Non-pigmented ciliary epithelial cell (primary cell): ENCODE measurements at regions not wholly inside any gene's neighbourhood (a gene's known extent, or its start where the extent isn't known, plus 50 kb on each side); places are given as distances from the start of the nearest gene placed in this dataset.
A peak's percentile ranks its signal among the peaks of the same experiment; 100 is the strongest.
"Not testable (repeated sequence)": the region's sequence is repeated elsewhere in the genome, so short reads cannot be mapped to it uniquely, and the experiment has no call there.

Experiments used
- DNase-seq: peaks from one replicate; pipeline ENCODE4 v3.0.0-alpha.2; 2010; ENCODE audit warnings: low read depth

GRCh38 chr14:58730792-58731464 lies 93.2 kb downstream of the DACT1 start:
- DNase-seq, result no peak

DNA sequence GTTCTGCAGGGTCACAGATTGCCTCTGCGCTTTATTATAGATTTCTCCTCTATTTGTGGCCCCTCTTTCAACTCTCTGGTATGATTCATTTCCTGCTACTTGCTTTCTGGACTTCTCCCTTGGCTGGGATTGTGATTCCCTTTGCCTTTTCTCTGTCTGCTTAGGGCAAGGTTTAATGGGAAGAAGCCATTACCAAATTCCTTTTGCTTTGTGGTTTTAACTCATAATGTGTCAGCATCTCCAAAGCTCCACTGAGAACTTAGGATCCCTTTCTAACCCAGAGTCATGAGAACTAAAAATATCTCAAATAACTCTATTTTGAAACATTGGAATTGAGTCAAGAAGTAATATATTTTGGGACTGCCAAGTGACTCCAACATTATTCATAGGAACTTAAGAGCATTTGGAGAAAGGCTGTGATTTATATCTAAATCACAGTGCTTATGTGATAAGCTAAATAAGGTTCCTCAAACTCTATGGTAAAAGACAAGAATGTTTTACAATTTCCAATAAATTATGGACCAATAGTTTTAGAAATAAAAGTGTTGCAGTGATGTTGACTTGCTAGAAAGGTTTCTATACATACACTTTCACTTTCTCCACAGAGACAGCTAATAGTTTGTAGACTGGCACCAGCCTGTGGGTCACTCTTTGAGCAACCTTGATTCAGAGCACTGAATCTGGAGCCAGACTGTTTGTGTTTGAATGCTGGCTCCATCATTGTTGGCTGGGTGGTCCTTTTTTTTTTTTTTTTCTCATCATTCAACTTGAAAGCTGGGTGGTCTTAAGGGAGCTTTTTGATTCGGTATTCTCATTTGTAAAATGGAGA lies 93.9 kb downstream of the DACT1 start:
- peak; percentile 98 for DNase-seq

DNA sequence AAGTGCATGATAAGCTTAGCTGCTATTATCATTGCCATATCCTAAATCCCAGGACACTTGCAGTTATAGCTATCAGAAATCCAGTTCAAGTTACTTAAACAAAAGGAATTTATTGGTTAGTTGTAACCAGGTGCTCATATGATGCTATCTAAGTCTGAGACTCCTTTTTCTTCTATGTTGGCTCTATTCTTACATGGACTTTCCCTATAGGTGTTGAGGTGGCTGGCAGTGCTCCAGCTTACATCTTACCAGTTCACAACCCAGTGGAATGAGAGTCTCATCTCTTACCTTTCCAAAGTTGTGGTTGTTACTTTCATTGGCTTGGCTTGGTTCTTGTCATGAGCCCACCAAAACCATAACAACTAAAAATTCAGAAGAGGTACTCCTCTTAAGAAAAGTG lies 94.6 kb downstream of the DACT1 start:
- no peak for DNase-seq

GRCh38 chr14:58733451-58734208 lies 95.9 kb downstream of the DACT1 start:
- DNase-seq, result no peak

GRCh38 chr14:58735596-58735995 lies 97.8 kb downstream of the DACT1 start:
- no peak for DNase-seq

DNA sequence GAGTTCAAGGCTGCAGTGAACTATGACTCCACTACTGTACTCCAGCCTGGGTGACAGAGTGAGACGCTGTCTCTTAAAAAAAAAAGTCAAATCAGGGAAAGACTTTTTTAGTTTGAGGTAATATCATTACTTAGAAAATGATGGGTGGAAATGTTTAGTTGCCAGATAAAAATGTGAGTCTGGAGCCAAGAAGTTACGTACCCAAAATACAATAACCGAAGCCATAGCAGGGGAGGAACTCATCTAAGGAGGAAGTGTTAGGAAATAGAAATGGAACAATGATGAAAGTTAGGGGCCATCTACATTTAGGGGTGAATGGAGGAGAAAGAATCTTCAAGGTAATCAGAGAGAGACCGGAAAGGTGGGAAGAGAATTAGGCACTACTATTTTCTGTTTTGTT lies 98.8 kb downstream of the DACT1 start:
- no peak for DNase-seq

GRCh38 chr14:58737511-58737910 lies 99.7 kb downstream of the DACT1 start:
- no peak for DNase-seq

- peak; percentile 92 for DNase-seq
Observed at GRCh38 chr14:58738189-58738836, 100.6 kb downstream of the DACT1 start.

GRCh38 chr14:58738876-58739275 lies 101.1 kb downstream of the DACT1 start:
- no peak for DNase-seq

GRCh38 chr14:58739674-58740073 lies 101.9 kb downstream of the DACT1 start:
- DNase-seq, result no peak

DNA sequence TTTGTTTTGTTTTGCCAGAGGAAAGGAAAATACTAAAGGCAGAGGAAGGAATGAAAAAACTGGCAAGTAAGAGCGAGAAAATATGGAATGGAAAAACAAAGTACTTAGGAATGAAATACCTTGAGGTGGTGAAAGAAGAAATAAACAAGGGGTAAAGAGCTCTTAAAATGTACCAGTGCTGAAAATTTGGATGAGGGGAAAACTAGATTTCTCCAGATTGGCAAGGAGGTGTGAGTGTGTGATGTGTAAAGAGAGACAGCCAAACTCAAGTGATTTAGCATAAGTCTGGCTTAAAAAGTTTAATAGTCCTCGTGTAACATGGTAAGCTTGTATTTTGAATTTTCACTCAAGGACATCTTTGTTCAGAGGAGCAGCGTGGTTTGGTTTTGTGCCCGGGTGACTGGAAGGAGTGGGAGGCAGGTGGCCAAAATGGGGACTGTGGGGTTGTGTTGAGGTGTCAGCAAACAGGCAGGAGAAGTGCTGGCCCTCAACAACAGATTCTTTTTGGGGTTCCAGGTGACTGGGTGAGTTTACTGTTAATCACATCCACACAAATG lies 102.7 kb downstream of the DACT1 start:
- no peak for DNase-seq

- DNase-seq, result no peak
Observed at GRCh38 chr14:58744801-58745394, 107.1 kb downstream of the DACT1 start.

DNA sequence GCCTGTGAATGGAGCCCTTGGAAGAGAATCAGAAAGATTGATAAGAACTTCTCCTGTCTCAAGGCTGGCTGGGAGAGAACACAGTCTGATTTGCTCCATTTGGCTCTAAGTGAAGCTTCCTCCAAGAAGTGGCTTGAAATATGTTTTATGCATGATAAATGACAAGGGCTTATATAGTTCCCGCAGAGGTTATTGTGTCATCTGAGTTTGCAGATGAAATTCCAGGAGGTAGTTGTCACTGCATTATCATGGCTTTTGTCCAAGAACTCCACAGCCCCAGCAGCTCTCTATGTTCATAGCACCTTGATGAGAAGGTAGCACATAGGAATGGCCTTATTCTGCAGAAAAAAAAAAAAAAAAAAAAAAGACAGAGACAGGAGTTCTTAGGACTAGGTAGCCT lies 108.5 kb downstream of the DACT1 start:
- DNase-seq, result no peak

DNA sequence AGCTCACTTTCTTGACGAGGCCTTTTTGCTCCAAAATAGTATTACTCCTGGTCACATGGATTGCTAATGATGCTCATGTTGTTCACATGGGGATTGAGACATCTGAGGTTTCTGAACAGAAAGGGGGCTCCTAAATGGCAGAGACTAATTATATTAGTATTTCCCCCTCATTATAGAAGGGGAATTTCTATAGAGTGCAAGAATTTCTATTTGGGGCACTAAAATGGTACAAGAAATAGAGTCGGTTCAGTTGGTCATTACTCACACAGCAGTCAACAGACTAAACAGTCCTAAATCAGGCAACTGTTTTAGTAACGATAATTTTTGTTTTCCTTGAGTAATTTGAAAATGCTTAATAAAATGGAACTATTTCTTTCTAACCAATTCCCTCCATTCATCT lies 108.9 kb downstream of the DACT1 start:
- DNase-seq, result no peak

- DNase-seq, result peak; percentile 74
Observed at GRCh38 chr14:58747181-58747580, 109.4 kb downstream of the DACT1 start.

GRCh38 chr14:58748251-58748650 lies 110.5 kb downstream of the DACT1 start:
- DNase-seq, result not testable (repeated sequence)

GRCh38 chr14:58749066-58749669 lies 111.4 kb downstream of the DACT1 start:
- peak; percentile 89 for DNase-seq

- DNase-seq, result no peak
Observed at GRCh38 chr14:58750321-58751269, 112.8 kb downstream of the DACT1 start.

DNA sequence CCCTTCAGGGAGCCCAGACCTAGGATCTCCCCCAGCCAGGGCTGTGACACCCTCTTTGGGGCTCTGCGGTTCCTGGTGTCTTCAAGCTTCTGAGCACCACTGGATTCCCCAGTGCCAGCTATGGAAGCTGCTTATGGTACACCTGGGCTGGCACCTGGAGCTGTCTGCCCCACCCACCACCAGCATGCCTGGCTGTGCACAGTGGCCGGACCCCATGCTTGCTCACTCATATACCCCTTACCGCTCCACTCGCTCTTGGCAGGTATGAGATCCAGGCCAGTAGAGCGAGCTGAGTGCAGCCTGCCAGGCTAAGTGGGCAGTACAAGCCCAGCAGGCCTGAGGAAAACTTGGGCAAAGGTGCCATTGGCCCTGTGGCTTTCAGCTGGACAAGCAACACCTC lies 114.0 kb downstream of the DACT1 start:
- DNase-seq, result no peak

- no peak for DNase-seq
Observed at GRCh38 chr14:58752289-58752688, 114.5 kb downstream of the DACT1 start.
